ENCODE measurements at regions not wholly inside any gene's neighbourhood (a gene's known extent, or its start where the extent isn't known, plus 50 kb on each side); places are given as distances from the start of the nearest gene placed in this dataset.

GRCh38 chr4:181030961-181031360, 1212.2 kb upstream of the TENM3 start:
- TF ChIP-seq CTCF (IDR thresholded peaks at IDR 0.05): no peak
- no peak overlapping the region for H3K27ac ChIP-seq

GRCh38 chr4:181043486-181043885, 1199.7 kb upstream of the TENM3 start:
- Histone ChIP-seq H3K4me1 (ENCODE audit: control insufficient read depth in 1 of 2, insufficient read depth in 1 of 2, low read depth in 1 of 2, low read length in 1 of 2) (no peaks in the 10 kb centered on the region), H3K36me3 (no peaks in the 10 kb centered on the region), H3K9me3 (no peaks in the 10 kb centered on the region), H3K27me3 (no peaks in the 10 kb centered on the region), H3K27ac (no peak overlapping the region), H3K4me3 (ENCODE audit: low read depth in 1 of 2, low read length in 1 of 2) (no peak overlapping the region)
- no peak for TF ChIP-seq CTCF (IDR thresholded peaks at IDR 0.05)

More at GRCh38 chr4:181030961-181031360, 1212.2 kb upstream of the TENM3 start:
- H3K36me3 ChIP-seq: no peaks in the 10 kb centered on the region
- H3K4me3 ChIP-seq (ENCODE audit: low read depth in 1 of 2, low read length in 1 of 2): no peak overlapping the region
- H3K27me3 ChIP-seq: no peaks in the 10 kb centered on the region
- H3K4me1 ChIP-seq (ENCODE audit: control insufficient read depth in 1 of 2, insufficient read depth in 1 of 2, low read depth in 1 of 2, low read length in 1 of 2): no peaks in the 10 kb centered on the region
- H3K9me3 ChIP-seq: no peaks in the 10 kb centered on the region

- H3K27me3 ChIP-seq: no peaks in the 10 kb centered on the region
- H3K4me3 ChIP-seq (ENCODE audit: low read depth in 1 of 2, low read length in 1 of 2): no peak overlapping the region
- no peaks in the 10 kb centered on the region for H3K36me3 ChIP-seq
- H3K4me1 ChIP-seq (ENCODE audit: control insufficient read depth in 1 of 2, insufficient read depth in 1 of 2, low read depth in 1 of 2, low read length in 1 of 2): no peaks in the 10 kb centered on the region
- H3K9me3 ChIP-seq: no peaks in the 10 kb centered on the region
- H3K27ac ChIP-seq: no peak overlapping the region
- TF ChIP-seq CTCF (IDR thresholded peaks at IDR 0.05): no peak
Observed at GRCh38 chr4:181046809-181047208, 1196.4 kb upstream of the TENM3 start.

DNA sequence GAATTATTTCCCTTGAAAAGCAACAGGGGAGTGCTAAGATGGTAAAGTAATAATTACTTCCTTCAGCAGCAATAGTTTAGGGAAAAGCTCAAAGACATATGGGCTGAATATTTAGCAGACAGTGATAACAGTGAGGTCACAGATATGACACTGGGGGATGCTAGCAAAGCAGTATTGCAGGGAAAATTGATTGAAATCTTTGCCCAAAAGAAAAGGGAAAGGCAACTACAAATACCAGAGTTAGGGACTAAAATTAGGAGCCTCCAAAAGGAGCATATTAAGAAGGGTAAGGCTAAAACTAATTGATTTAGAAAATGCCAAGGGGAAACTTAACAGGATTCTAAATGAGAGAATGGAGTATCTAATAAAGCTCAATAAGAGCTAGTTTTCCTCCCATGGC, 1191.3 kb upstream of the TENM3 start:
- no peaks in the 10 kb centered on the region for H3K4me1 ChIP-seq (ENCODE audit: control insufficient read depth in 1 of 2, insufficient read depth in 1 of 2, low read depth in 1 of 2, low read length in 1 of 2)
- H3K27me3 ChIP-seq: no peaks in the 10 kb centered on the region
- TF ChIP-seq CTCF (IDR thresholded peaks at IDR 0.05): no peak
- no peaks in the 10 kb centered on the region for H3K36me3 ChIP-seq
- H3K27ac ChIP-seq: no peak overlapping the region
- no peaks in the 10 kb centered on the region for H3K9me3 ChIP-seq
- no peak overlapping the region for H3K4me3 ChIP-seq (ENCODE audit: low read depth in 1 of 2, low read length in 1 of 2)

GRCh38 chr4:181061787-181062186, 1181.4 kb upstream of the TENM3 start:
- Histone ChIP-seq H3K27me3 (no peaks in the 10 kb centered on the region), H3K36me3 (no peaks in the 10 kb centered on the region), H3K9me3 (no peaks in the 10 kb centered on the region), H3K4me1 (ENCODE audit: control insufficient read depth in 1 of 2, insufficient read depth in 1 of 2, low read depth in 1 of 2, low read length in 1 of 2) (no peaks in the 10 kb centered on the region), H3K27ac (no peak overlapping the region), H3K4me3 (ENCODE audit: low read depth in 1 of 2, low read length in 1 of 2) (no peak overlapping the region)
- TF ChIP-seq CTCF (IDR thresholded peaks at IDR 0.05): no peak

DNA sequence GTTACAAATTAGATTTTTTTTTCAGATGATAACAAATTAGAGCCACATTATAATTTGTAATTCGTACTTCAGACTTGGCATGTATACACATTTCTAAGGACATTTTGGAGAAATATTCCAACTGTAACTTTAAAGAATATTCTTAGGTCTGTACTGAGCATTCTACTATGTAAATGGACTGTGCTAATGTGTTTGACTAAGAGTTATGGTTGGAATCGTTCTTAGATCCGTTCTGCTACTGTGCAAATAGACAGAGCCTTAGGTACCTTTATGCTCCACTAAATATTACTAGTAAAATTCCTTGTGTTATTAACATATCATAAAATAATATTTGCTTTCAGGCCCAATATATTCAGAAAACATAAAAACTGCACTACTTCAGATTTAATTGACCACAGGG, 1180.0 kb upstream of the TENM3 start:
- Histone ChIP-seq H3K4me3 (ENCODE audit: low read depth in 1 of 2, low read length in 1 of 2) (no peak overlapping the region), H3K36me3 (no peaks in the 10 kb centered on the region), H3K9me3 (no peaks in the 10 kb centered on the region), H3K27ac (no peak overlapping the region), H3K4me1 (ENCODE audit: control insufficient read depth in 1 of 2, insufficient read depth in 1 of 2, low read depth in 1 of 2, low read length in 1 of 2) (no peaks in the 10 kb centered on the region), H3K27me3 (no peaks in the 10 kb centered on the region)
- no peak for TF ChIP-seq CTCF (IDR thresholded peaks at IDR 0.05)
